SKM-1 treated with dmso at 0.1 percent for 144 hours (cell line): ENCODE measurements at regions not wholly inside any gene's neighbourhood (a gene's known extent, or its start where the extent isn't known, plus 50 kb on each side); places are given as distances from the start of the nearest gene placed in this dataset.
"Not testable (repeated sequence)": the region's sequence is repeated elsewhere in the genome, so short reads cannot be mapped to it uniquely, and the experiment has no call there.

Source experiments
- DNase-seq: peaks from one replicate; lab custom pipeline; 2025; ENCODE audit not compliant: unreplicated experiment; lab: John Stamatoyannopoulos, UW

DNA sequence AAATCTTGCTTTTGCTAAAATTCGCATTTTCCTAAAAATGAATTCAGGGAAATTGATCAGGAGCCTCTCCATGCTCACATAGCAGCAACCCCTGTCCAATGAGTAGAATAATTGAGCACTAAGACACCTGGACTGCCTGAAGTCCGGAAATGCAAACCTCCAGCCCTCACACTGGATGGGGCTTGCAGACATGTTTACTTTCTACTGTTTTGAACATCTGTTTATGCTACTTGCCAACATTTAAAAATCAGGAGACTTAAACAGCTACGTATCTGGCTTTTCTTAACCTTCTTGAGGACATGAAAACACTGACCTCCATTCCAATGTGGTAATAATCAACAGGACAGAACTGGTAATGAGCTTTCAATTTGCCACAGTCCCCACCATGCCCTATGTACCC is 184.4 kb downstream of the SHOX2 start:
- no peak for DNase-seq

DNA sequence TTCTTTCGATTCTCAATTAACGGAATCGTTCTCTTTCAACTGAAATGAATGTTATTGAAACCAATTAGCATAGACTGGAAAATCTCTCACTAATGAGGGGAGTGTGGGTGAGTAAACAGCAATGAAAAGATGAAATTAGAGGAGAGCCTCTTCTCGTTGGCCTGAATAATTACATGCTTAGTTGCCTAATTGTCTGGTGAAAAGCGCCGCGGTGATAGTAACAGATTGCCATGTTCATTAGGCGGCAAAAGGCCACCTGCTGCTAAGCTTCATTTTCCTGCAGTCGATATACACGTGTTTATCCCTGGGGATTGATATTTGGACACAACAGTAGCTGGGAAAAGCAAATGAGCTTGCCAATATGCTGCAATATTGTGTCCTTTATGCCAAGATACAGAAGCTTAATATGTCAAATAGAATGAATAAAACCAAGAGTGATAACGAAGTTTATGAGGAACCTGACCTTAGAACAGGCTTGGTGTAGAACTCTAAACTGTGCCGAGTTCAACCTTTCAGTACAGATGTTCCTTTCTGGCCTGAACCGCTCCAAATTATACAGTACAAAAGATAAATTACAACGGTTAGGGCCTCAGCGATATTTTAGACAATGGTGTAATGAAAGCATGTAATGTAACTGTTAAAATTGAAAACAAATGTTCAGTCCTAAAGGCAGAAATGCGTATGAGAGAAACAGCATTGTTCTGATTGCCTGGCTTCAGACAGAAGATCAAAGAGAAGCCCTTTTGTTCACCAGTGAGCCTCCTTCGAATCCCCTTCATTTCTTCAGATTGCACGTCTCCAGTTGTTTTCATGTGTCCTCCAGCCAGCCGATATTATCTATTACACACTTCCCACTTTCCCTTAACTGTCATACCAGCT is 185.2 kb downstream of the SHOX2 start:
- no peak for DNase-seq

DNA sequence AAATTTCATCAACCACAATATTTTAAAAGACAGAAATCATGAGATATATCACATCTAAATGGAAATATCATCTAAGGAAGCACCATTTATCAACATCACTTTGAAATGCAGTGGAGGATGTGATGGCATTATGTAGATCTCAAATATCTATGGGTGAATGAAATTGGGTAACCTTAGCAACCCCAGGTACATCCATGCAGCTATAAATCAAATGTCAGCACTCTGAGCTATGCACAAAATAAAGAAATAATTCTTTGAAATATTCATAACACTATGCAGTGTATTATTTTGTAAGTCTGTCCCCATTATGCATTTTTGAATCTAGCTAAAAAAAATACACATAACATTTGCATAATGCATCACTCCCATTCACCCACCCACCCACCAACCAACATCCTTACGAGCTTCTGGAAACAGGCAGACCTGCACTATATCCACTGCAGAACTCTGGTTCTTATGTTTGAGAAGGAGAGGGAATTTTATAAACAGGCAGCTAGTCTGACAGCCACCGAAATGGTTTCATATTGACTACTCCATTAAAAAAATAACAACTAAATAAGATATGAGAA is 186.8 kb downstream of the SHOX2 start:
- no peak for DNase-seq

DNA sequence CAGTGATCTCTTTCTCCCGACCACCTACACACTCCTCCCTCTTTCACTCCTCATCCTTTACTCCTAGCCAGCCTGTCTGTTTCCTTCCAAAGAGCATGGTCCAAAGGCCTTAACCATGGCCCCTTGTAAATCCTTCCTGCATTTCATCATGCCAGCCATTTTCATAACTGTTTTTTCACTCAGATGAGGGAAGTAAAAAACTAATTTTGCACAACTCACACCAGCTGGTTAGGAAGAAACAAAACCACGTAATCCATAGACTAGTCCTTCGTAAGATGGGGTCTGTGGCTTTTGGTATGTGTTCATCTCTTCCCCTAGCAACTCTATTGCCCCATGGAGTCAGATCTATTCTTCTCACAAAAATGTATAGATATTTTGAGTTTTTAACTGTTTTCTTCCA is 187.8 kb downstream of the SHOX2 start:
- DNase-seq: peak; percentile 87

DNA sequence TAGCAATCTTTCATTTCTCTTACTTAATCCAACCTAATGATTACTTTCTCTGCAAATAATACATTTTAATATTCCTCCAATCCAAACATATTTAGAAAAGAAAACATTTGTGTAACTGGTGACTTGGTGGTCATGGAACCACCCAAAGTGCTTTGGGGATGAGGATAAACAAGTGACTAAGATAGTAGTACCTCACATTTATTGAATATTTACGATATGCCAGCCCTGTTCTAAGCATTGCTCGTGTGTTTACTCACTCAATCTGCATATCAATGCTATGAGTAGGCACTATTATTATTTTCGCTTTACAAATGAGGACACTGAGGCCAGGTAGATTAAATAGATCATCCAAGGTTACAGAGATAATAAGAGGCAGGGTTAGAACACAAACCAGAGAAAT is 189.5 kb downstream of the SHOX2 start:
- DNase-seq: no peak

DNA sequence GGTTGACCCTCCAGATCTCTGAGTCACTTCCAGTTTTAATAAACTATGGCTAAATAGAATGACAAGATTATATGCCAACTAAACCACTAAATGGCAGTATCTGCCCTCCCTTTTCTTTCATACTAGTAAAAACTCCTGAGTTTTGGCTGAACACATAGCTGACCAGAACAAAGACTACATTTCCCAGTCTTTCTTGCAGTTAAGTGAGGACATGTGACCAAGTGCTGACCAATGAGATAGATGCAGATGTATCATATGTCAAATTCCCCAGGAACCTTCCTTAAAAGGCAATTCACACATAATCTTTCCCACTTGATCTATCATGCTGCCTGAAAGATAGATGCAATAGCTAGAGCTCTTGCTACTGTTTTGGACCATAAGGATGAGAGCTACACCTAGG is 191.3 kb downstream of the SHOX2 start:
- DNase-seq: no peak

DNA sequence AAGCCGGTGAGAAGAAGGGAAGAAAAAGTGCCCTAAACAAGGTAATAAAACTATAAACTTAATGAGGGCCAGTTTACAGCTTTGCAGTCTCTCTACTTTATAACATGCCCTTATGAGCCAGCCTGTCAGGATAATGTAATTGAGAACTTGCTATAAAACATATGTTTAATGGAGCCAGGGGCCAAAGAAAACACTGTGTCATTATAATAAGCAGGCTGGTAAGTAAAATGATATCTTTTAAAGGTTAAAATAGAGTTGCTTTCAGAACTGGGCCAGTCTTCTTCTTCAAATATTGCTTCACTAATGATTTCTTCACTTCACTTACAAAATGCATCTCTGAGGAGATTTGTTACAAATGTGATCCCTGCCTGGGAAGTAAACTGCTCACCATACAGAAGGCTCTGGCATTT is 192.5 kb downstream of the SHOX2 start:
- DNase-seq: peak; percentile 12

DNA sequence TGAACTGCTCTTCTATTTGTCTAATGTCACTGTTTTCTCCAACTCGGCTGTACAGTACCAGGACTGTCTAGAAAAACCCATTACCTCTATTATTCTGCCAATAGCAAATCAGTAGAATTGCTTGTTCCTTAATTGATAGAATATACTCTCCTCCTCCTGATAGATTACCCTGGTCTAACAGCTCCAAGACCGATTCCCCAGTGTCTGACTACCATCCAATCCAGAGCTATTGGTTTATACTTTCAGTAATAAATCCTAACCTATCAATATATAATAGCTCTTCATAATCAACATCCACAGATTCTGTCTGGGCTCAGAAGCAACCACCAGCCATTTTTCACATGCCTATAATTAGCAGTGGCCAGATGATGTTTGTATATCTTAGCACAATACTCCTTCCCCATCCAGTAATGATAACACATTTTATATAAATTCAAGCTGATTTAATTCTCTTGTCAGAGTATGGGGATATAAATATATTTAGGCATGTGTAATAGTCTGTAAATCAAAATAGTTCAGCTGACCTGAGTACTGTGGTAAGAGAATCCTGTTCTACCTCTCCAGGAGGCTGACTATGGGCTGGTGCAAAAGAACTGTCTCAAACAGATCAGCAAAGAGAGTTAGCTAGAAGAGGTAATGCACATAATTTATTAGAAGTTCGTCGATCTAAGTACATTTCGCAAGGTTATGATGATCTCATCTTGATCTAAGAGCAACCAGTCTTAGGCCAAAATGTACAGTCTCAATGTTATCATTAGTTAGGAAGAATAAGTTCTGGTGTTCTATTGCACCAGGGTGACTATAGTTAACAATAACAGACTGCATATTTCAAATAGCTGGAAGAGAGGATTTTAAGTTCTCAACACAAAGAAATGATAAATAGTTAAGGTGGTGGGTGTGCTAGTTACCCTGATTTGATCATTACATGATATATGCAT is 193.4 kb downstream of the SHOX2 start:
- no peak for DNase-seq

DNA sequence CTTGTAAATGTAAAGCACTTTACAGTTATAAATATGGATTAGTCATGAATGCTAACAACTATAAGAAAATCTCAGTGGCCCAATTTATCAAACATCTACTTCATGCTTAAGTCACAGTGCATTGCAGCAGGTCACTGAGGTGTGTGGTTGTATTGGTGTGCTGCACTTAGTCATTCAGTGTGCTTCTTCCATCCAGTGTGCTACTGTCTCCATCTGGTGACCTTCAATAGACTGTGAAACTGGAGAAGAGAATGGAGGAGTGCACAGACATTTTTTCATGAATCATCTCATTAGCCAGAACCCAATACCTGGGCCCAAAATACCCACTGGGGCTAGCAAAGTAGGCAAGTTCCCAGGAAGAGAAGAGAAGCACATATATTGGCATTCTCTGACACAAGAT is 199.6 kb downstream of the SHOX2 start:
- no peak for DNase-seq

DNA sequence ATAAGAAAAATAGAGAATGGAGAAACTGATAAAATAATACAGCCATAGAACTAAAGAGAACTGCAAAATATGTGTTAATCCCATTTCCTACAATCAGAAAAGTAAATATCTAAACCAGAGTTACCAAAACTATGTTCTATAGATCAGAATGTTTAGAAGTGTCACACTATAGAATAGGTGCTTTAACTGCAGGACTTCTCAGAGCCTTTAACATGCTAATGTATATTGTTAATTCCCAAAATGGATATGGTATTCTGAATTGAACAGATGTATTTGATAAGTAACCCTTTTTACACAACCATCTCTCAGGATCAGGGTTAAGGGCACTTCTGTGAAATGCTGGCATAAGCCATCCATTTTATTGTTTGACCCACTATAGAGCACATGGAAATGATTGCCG is 200.3 kb downstream of the SHOX2 start:
- DNase-seq: no peak

DNA sequence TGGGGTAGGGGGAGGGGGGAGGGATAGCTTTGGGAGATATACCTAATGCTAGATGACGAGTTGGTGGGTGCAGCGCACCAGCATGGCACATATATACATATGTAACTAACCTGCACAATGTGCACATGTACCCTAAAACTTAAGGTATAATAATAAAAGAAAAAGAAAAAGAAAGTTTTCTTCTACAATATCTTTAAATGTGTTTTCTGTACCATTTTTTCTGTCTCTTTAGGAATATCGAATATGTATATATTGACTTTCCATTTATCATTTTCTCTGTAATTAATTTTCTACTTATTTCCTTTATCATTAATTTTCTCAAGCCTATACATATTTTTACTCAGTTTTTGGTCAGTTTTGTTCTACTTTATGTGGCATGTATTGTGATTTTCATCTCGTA is 203.5 kb downstream of the SHOX2 start:
- not testable (repeated sequence) for DNase-seq

DNA sequence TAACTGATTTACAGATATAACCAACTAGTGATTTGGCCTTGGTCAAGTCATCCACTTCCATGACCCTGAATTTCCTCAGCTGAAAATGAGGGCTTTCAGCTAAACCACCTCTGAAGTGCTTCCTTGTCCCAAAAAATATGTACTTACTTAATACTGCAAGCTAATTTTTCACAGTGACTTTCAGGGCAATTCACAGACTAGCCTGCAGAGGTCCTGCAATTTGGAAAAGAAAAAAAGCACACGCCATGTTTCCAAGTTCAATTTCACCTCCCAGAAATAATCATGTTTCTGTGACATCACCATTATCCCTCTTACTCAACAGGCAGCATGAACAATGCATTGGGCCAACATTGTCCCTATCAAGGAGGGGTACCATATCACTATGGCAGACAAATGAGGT is 218.2 kb downstream of the SHOX2 start:
- no peak for DNase-seq

DNA sequence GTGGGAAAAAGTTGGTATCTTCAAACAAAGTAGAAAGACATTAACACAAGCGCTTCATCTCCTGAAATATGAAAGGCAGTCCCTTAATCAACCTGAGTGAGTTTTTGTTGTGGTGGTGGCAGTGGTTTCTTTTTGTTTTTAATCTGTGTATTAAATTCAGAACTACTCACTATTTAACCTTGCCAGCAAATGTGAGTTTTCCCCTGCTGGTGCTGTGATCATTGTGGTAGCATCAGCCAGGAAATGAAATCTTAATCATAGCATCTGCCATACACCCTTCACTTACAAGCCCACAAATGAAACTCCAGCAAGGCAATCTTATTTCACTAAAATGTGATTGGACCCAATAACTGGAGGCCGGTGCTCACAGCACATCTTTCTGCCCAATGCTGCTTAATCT is 229.7 kb downstream of the SHOX2 start:
- DNase-seq: no peak

DNA sequence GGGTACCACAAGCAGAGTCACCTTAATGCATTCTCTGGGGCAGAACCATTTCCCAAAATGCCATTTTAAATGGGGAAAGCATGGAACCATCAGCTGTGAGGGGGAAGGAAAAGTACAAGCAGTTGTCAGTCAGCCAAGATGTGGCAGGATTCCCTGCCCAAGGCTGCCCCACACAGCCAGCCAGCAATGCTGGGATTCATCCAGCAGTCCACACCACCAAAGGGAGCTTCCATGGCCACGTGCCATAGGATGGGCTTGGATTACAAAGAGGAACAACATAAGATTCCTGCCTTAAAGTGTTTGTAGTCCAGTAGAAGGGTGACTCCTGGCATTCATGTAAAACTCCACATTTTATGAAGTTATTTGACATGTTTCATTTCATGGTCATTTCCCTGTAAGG is 233.3 kb downstream of the SHOX2 start:
- no peak for DNase-seq

DNA sequence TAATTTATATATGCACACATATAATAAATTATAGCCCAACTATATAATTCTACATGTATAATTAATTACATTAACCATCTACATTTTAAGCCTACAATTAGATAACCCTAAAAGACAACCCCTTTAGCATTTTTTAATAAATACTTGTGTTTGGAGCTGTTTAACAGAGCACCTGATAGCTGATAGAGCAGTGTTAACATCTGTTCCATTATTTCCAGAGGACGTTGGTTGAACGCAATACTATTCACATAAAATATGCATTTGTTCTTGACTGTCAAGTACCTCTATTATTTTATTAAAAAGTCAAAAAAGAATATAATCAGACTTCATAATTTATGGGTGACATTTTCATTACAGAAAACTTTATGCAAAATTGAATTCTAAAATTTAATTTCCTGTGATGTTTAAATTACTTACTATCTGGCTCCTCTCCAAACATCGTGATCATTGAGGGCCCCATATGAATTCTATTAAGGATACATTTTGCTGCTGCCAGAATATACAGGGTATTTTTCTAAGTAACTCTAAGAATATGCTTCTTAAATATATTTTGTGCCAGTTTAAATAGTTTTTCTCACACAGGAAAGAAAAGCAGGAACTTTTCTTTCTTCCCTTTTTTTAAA is 234.3 kb downstream of the SHOX2 start:
- DNase-seq: no peak

DNA sequence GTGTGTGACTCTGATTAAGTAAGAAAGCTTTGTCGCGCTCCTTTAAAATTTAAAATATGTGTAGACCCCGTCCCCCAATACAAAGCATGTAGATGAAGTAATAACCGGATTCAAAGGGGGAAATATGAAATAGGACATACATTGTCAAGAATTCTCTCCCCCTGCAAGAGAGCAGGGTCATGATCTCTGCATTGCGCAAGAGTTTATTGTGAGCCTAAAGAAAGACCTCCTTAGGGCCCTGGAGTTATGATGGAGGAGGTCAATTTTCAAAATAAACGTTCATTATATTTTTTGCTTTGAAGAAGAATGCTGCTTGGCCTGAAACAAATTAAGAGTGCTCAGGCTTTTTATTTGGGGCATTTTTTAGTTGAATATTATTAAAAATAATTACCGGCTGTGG is 235.0 kb downstream of the SHOX2 start:
- DNase-seq: no peak

DNA sequence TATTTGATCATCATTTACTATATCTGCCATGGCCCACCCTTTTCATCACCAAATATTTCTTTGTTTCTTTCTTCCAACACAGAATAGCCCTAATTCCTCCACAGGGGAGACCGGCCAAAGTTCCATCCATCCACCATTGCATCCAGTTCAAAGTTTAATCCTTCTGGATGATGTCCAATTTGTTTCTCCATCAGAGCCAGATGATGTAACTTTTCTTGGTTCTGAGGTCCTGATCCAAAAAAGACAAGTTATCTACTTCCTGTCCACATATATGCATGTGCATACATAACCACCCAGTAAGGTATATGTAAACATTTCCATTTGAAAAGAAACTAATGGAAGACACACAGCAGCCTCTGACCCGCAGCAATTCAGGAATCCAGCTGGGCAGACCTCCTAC is 237.3 kb downstream of the SHOX2 start:
- DNase-seq: no peak

DNA sequence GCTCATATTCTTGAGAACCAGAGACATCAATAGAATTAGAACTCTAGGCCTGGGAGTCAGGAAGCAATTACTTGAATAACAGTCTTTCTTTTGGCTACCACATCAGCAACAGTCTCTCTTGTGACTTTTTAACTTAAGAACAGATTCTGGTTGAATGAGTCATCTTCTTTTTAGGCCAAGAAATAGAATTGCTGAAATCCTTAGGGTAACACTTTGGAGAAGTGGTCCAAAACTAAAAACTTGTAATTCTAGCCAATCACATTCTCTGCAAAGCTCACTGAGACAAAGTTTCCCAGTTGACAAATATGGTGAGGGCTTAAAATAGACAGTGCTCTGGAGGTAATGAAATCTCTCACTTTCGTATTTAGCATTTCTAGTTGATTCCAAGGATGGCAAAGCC is 238.0 kb downstream of the SHOX2 start:
- no peak for DNase-seq

DNA sequence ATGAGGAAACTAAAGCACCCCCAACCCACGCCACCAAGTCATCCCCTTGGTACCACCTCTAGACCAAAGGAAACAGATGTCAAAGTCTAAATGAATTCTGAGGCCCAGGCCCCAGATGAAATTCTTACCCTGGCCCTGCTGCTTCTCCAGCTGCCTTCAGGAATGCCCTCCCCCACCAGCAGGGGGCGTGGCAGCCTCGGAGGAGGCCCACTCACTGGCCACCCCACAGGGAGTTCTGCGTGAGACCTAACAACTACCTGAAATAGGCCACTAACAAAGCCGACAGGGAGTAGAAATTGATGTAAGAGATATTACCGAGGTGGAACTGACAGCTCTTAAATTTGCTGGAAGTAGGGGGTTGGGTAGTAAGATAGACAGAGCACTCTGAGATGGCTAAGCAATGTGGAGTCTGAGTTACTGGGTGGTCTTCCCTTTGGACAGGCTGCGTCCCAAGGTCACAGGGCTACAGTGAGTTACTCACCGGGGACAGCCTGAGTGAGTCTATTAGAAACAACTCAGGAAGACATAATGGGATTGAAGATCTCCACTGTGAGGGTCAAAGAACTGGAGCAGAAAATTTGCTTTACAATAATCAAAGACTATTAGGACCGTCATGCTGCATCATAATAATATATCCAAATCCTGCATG is 240.7 kb downstream of the SHOX2 start:
- peak; percentile 44 for DNase-seq

DNA sequence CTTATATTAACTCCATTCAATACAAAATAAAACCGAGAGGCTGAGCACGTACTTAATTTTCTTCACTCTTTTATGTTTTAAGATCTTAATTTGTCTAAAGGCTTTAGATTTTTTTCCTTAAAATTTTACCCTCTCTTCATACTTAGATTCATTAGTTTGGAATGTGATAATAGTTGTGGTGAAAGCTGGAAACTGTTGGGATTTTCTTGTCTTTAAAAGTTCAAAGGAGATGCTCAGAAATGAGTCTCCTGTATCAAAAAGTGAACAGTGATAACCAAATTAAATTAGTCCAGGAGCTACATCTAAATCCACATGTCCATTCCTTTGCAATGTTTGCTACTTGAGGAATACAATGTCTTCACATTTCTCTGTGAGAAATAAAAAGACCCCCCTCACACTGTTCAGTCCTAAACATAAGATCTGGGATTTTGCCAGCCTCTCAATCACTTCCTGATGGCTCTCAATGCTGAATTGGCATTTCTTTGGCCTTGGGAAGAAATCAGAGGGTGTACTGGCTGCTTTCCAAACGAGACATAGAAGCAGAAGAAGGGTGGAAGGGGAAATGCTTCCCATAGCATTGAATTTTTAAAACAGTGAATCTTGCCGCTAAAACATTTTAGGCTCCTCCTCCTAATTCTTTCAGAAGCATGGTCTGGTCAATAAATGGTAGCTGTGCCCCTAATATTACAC is 245.0 kb downstream of the SHOX2 start:
- DNase-seq: no peak
